AG09319 (cell line): ENCODE measurements at regions not wholly inside any gene's neighbourhood (a gene's known extent, or its start where the extent isn't known, plus 50 kb on each side); places are given as distances from the start of the nearest gene placed in this dataset.

ENCODE experiments used
- DNase-seq: peaks from one replicate; pipeline ENCODE4 v3.0.0-alpha.2; 2010; ENCODE audit warnings: low read depth; ENCODE audit errors: extremely low read depth
- TF ChIP-seq, protein P1 (sequence below): IDR thresholded peaks from 2 replicates; pipeline ENCODE4 v1.5.1; 2011; ENCODE audit warnings: low read depth, mild to moderate bottlenecking, inconsistent platforms, low read length, moderate library complexity

DNA sequence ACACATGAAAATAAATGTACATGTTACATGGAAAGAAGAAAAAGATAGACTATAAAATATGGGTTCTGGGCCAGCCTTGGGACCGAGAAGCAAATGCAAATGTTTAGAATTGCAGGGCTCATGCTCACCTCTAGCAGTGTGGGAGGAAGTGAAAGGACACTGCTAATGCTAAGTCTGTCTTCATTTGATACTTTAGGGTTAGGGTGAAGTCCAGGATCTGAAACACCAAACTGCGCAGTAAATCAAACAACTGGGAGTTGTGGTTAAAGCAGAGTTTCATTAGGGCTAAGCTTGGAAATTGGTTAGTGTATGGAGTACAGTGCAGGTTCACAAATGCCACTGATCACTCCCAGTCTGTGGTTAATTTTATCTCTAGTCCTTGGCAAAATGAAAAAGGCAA, 73.2 kb upstream of the PDK4 start:
- no peak for DNase-seq
- TF ChIP-seq, protein P1, sequence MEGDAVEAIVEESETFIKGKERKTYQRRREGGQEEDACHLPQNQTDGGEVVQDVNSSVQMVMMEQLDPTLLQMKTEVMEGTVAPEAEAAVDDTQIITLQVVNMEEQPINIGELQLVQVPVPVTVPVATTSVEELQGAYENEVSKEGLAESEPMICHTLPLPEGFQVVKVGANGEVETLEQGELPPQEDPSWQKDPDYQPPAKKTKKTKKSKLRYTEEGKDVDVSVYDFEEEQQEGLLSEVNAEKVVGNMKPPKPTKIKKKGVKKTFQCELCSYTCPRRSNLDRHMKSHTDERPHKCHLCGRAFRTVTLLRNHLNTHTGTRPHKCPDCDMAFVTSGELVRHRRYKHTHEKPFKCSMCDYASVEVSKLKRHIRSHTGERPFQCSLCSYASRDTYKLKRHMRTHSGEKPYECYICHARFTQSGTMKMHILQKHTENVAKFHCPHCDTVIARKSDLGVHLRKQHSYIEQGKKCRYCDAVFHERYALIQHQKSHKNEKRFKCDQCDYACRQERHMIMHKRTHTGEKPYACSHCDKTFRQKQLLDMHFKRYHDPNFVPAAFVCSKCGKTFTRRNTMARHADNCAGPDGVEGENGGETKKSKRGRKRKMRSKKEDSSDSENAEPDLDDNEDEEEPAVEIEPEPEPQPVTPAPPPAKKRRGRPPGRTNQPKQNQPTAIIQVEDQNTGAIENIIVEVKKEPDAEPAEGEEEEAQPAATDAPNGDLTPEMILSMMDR, result no peak

- TF ChIP-seq, protein P1, result no peak
- DNase-seq, result no peak
Measured at GRCh38 chr7:95668504-95669018, 72.2 kb upstream of the PDK4 start.

GRCh38 chr7:95662987-95663386, 66.7 kb upstream of the PDK4 start:
- TF ChIP-seq, protein P1, result no peak
- DNase-seq, result no peak

DNA sequence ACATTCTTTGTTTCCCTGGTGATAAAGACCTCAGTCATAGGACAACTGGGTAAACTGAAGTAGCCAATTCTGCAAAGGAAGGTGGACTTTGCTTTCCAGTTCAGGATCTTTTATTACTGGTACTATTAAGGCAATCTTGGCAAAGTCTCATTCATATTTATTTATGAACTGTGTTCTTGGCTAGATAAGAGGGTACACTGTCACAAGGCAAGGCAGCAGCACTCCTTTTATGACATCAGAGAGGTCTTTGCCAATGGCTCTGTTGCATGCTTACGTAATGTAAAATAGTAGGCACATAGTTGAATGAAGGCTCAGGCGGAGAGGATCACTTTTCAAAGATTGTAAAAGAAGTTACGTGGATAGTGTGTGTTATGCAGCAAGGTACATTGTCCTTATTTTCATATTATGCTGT, 63.7 kb upstream of the PDK4 start:
- TF ChIP-seq, protein P1, result no peak
- no peak for DNase-seq

GRCh38 chr7:95658676-95659075, 62.4 kb upstream of the PDK4 start:
- TF ChIP-seq, protein P1, result no peak
- DNase-seq, result no peak

GRCh38 chr7:95649546-95649945, 53.2 kb upstream of the PDK4 start:
- TF ChIP-seq, protein P1, result no peak

GRCh38 chr7:95646350-95646749, 50.0 kb upstream of the PDK4 start:
- TF ChIP-seq, protein P1, result no peak
- no peak for DNase-seq

More at GRCh38 chr7:95649546-95649945, 53.2 kb upstream of the PDK4 start:
- DNase-seq, result no peak
